ENCODE measurements at regions not wholly inside any gene's neighbourhood (a gene's known extent, or its start where the extent isn't known, plus 50 kb on each side); places are given as distances from the start of the nearest gene placed in this dataset.

GRCh38 chr20:16170406-16170971 lies 402.8 kb downstream of the KIF16B start:
- in situ Hi-C loops (cut with MboI) (no loop called here), intact Hi-C loops (cut with micrococcal nuclease) (no loop called here)
- POLR2A ChIA-PET = no interaction called here

More at GRCh38 chr20:16170406-16170971, 402.8 kb downstream of the KIF16B start:
- no peak for ATAC-seq
- Histone ChIP-seq H3K4me1 (replicated peaks in 1 of 2; ENCODE audit: control insufficient read depth in 2 of 2, insufficient read depth in 2 of 2, low read length in 2 of 2) (no peaks in the 10 kb centered on the region), H3K36me3 (ENCODE audit: control insufficient read depth, insufficient read depth, low read length) (no peaks in the 10 kb centered on the region), H3K9me1 (ENCODE audit: control insufficient read depth, insufficient read depth, low read length) (no peaks in the 10 kb centered on the region), H2AFZ (ENCODE audit: low read depth, low read length) (0 out of 2 replicates have a peak overlapping the region, but pooled peaks have one; percentile 24), H4K20me1 (replicated peaks; ENCODE audit: control insufficient read depth, insufficient read depth, low read length) (no peaks in the 10 kb centered on the region), H3K27me3 (ENCODE audit: control insufficient read depth in 2 of 2, insufficient read depth in 2 of 2, low read length in 2 of 2) (no peaks in the 10 kb centered on the region), H3K4me3 (no peak overlapping the region), H3K79me2 (ENCODE audit: control insufficient read depth, insufficient read depth, low read length) (no peaks in the 10 kb centered on the region), H3K4me2 (ENCODE audit: insufficient read depth, low read length) (no peak overlapping the region; the same call in 1 of the 2 replicates), H3K27ac (ENCODE audit: extremely low read depth, low read depth, low read length) (no peak overlapping the region), H3K9me3 (replicated peaks; ENCODE audit: control insufficient read depth, insufficient read depth, low read depth, low read length) (no peaks in the 10 kb centered on the region), H3K9ac (ENCODE audit: insufficient read depth in 1 of 2, low read depth in 2 of 2, low read length in 2 of 2) (no peak overlapping the region)
- CTCF ChIA-PET (ENCODE audit: low intra/inter-chr PET ratio) = no interaction called here
- 0% methylated on average over 5 of the region's 7 CpGs for WGBS (ENCODE audit: insufficient coverage, low coverage, missing lambda C conversion rate)
- no peak for DNase-seq (ENCODE audit: extremely low read depth in 1 of 4, low spot score in 3 of 4)
- BruUV-seq (replicated peaks) = no TSS peak
- FAIRE-seq = no peak
- TF ChIP-seq USF2 (CRISPR knock-in tag; IDR thresholded peaks at IDR 0.05) = peak; percentile 28; the same call in 1 of the 2 replicates
- no peak for TF ChIP-seq USF1 (CRISPR knock-in tag; IDR thresholded peaks at IDR 0.05)
- TF ChIP-seq TCF7 (IDR thresholded peaks at IDR 0.05; ENCODE audit: borderline replicate concordance) = no peak
- TF ChIP-seq TFE3 (CRISPR knock-in tag; IDR thresholded peaks at IDR 0.05) = peak; percentile 59
- no peak for TF ChIP-seq CBFA2T3 (IDR thresholded peaks at IDR 0.05)
- TF ChIP-seq PHTF2 (CRISPR knock-in tag; IDR thresholded peaks at IDR 0.05) = no peak

All from K562 (cell line).